ENCODE measurements at regions not wholly inside any gene's neighbourhood (a gene's known extent, or its start where the extent isn't known, plus 50 kb on each side); places are given as distances from the start of the nearest gene placed in this dataset.

DNA sequence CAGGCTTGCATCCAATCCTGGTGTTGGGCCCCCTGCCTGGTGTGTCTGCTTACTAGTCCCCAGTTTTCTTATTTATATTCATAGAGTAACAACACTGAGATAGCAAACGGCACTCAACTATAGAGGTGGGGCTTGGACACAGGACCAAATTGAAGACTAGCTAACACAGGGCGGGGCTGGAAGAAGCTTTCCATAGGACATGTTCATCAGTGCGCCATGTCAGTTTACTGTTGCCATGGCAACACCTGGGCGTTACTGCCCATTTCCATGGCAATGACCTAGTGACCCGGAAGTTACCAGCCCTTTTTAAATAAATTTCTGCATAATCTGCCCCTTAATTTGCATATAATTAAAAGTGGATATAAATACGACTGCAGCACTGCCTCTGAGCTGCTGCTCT is 275.5 kb upstream of the TMEM132C start:
- TF ChIP-seq, protein P1, sequence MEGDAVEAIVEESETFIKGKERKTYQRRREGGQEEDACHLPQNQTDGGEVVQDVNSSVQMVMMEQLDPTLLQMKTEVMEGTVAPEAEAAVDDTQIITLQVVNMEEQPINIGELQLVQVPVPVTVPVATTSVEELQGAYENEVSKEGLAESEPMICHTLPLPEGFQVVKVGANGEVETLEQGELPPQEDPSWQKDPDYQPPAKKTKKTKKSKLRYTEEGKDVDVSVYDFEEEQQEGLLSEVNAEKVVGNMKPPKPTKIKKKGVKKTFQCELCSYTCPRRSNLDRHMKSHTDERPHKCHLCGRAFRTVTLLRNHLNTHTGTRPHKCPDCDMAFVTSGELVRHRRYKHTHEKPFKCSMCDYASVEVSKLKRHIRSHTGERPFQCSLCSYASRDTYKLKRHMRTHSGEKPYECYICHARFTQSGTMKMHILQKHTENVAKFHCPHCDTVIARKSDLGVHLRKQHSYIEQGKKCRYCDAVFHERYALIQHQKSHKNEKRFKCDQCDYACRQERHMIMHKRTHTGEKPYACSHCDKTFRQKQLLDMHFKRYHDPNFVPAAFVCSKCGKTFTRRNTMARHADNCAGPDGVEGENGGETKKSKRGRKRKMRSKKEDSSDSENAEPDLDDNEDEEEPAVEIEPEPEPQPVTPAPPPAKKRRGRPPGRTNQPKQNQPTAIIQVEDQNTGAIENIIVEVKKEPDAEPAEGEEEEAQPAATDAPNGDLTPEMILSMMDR (IDR thresholded peaks at IDR 0.05) = no peak
- ATAC-seq (ENCODE audit: insufficient number of reproducible peaks, low FRiP score, low read depth) = no peak

DNA sequence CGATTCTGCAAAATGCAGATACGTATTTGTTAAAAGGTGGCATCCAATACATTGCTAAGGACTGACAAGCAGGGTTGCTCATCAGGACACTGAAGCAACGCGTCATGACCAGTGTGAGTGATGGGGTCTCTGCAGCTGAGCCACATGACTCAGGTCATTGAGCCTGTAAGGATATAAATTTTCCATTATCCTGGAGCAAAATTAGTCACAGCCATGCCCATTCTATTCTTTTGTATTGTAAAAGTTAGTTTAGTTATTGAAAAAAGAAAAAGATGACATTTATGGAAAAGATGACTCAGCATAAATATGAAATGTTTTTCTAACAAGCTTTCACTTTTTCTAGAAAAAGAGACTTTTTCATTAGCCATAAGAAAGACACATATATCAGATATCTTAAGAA is 268.0 kb upstream of the TMEM132C start:
- Histone ChIP-seq H3K4me1 (ENCODE audit: control insufficient read depth in 1 of 2, low read depth in 2 of 2) (no peaks in the 10 kb centered on the region), H3K36me3 (no peaks in the 10 kb centered on the region), H3K27me3 (replicated peaks; ENCODE audit: insufficient read depth) (no peaks in the 10 kb centered on the region), H3K4me3 (no peak overlapping the region), H3K27ac (no peak overlapping the region), H3K9me3 (no peaks in the 10 kb centered on the region)
- no peak for DNase-seq (ENCODE audit: low spot score)
- TF ChIP-seq, protein P1 (IDR thresholded peaks at IDR 0.05) = no peak
- no peak for ATAC-seq (ENCODE audit: insufficient number of reproducible peaks, low FRiP score, low read depth)

More for the DNA sequence above, 275.5 kb upstream of the TMEM132C start:
- no peaks in the 10 kb centered on the region for H3K9me3 ChIP-seq
- H3K27ac ChIP-seq = no peak overlapping the region
- no peaks in the 10 kb centered on the region for H3K27me3 ChIP-seq (replicated peaks; ENCODE audit: insufficient read depth)
- no peak overlapping the region for H3K4me3 ChIP-seq
- no peaks in the 10 kb centered on the region for H3K4me1 ChIP-seq (ENCODE audit: control insufficient read depth in 1 of 2, low read depth in 2 of 2)
- no peaks in the 10 kb centered on the region for H3K36me3 ChIP-seq
- no peak for DNase-seq (ENCODE audit: low spot score)

DNA sequence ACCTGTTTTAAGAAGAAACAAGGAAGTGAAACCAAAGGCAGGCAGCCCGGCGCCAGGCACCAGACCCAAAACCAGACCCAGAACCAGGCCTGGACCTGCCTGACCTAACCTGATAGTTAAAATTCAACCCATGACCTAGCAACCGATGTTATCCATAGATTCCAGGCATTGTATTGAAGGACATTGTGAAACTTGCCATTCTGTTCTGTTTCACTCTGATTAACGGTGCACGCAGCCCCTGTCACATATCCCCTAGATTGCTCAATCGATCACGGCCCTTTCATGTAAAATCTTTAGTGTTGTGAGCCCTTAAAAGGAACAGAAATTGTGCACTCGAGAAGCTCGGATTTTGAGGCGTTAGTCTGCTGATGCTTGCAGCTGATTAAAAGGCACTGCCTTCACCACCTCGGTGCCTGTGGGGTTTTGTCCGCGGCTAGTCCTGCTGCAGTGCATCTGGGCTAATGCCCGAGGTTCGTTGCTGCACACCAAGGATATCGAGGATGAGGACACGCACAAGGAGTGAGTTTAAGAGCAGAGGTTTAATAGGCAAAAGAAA is 262.5 kb upstream of the TMEM132C start:
- TF ChIP-seq, protein P1 (IDR thresholded peaks at IDR 0.05) = no peak
- no peak for DNase-seq (ENCODE audit: low spot score)

DNA sequence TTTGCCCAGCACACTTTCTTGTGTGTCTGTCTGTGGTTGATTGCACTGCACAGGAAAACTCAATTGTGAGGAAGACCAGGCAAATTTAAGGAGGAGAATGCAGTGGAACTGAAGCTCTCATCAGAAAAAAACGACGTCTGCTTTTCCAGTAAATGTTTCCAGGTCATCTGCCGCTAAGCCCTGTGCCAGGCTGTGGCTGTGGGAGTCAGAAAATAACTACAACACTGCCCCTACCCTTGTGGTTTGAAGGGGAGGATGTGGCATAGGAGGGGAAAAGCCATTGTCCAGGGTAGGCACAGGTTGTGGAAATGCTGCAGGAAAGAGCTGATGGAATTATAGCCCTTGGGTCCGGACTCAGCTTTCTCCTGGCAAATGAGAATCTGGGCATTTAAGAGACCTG is 259.7 kb upstream of the TMEM132C start:
- DNase-seq (ENCODE audit: low spot score) (no peak), ATAC-seq (ENCODE audit: insufficient number of reproducible peaks, low FRiP score, low read depth) (no peak)
- Histone ChIP-seq H3K4me1 (ENCODE audit: control insufficient read depth in 1 of 2, low read depth in 2 of 2) (no peaks in the 10 kb centered on the region), H3K27ac (no peak overlapping the region), H3K27me3 (replicated peaks; ENCODE audit: insufficient read depth) (no peaks in the 10 kb centered on the region), H3K36me3 (no peaks in the 10 kb centered on the region), H3K9me3 (no peaks in the 10 kb centered on the region), H3K4me3 (no peak overlapping the region)
- TF ChIP-seq, protein P1 (IDR thresholded peaks at IDR 0.05) = no peak

More for the DNA sequence above, 262.5 kb upstream of the TMEM132C start:
- ATAC-seq (ENCODE audit: insufficient number of reproducible peaks, low FRiP score, low read depth) = no peak
- Histone ChIP-seq H3K27me3 (replicated peaks; ENCODE audit: insufficient read depth) (no peaks in the 10 kb centered on the region), H3K36me3 (no peaks in the 10 kb centered on the region), H3K27ac (no peak overlapping the region), H3K4me1 (ENCODE audit: control insufficient read depth in 1 of 2, low read depth in 2 of 2) (no peaks in the 10 kb centered on the region), H3K9me3 (no peaks in the 10 kb centered on the region), H3K4me3 (no peak overlapping the region)

DNA sequence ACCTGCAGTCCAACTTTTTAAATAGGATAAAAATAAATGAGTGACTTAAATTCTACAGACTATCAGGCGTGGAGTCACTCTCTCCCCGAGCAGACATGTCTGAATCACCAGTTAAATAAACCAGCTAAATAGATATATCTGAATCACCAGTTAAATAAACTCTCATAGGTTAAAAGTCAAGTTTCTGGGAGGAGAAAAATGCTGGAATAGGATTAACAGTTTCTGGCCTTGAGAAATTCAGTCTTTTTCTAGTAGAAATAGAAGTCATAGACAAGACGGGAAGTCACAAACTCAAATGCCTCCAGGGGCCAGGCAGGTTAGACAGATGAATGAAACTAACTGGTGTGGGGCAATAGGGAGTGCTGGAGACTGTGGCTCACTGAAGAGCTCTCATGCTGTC is 258.6 kb upstream of the TMEM132C start:
- TF ChIP-seq, protein P1 (IDR thresholded peaks at IDR 0.05) = no peak
- Histone ChIP-seq H3K4me3 (no peak overlapping the region), H3K4me1 (ENCODE audit: control insufficient read depth in 1 of 2, low read depth in 2 of 2) (no peaks in the 10 kb centered on the region), H3K9me3 (no peaks in the 10 kb centered on the region), H3K27me3 (replicated peaks; ENCODE audit: insufficient read depth) (no peaks in the 10 kb centered on the region), H3K36me3 (no peaks in the 10 kb centered on the region), H3K27ac (no peak overlapping the region)
- ATAC-seq (ENCODE audit: insufficient number of reproducible peaks, low FRiP score, low read depth) = no peak
- DNase-seq (ENCODE audit: low spot score) = no peak
